GM06990 (cell line): ENCODE measurements at regions not wholly inside any gene's neighbourhood (a gene's known extent, or its start where the extent isn't known, plus 50 kb on each side); places are given as distances from the start of the nearest gene placed in this dataset.

Experiments used
- DNase-seq: peaks from one replicate; pipeline ENCODE4 v3.0.0-alpha.2; 2011; ENCODE audit not compliant: insufficient read length; ENCODE audit errors: extremely low read depth
- H3K27me3 ChIP-seq: replicated peaks from 2 replicates; pipeline ENCODE4 v1.6.0; 2011; ENCODE audit warnings: low read length; ENCODE audit not compliant: control insufficient read depth, insufficient read depth
- H3K36me3 ChIP-seq: 2 replicates; pipeline ENCODE4 v1.5.1; 2011; ENCODE audit warnings: low read length; ENCODE audit not compliant: control insufficient read depth, insufficient read depth
- H3K4me3 ChIP-seq: replicated peaks from 2 replicates; pipeline ENCODE4 v1.5.1; 2011; ENCODE audit warnings: low read depth, mild to moderate bottlenecking, control low read depth, low read length
- TF ChIP-seq, protein P1 (sequence below): IDR thresholded peaks from 2 replicates; pipeline ENCODE4 v1.5.1; 2011; ENCODE audit warnings: low read length, control low read depth, mild to moderate bottlenecking, inconsistent platforms; ENCODE audit not compliant: insufficient read depth, poor library complexity, severe bottlenecking

DNA sequence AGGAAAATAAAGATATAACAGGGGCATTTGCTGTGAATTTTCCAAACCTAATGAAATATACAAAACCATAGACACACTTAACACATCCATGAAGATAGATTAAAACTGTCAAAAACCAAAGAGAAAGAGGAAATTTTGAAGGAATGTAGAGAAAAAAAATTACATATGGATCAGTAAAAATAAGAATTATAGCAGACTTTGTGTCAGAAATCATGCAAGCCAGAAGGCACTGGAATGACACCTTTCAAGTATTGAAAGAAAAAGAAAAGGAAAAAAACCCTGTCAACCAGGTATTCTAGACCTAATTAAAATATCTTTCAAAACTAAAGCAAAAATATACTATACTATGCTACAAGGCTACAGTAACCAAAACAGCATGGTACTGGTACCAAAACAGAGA is 125.8 kb upstream of the PALMD start:
- Histone ChIP-seq H3K27me3 (no peaks in the 10 kb centered on the region), H3K36me3 (no peaks in the 10 kb centered on the region), H3K4me3 (no peak overlapping the region)
- TF ChIP-seq, protein P1, sequence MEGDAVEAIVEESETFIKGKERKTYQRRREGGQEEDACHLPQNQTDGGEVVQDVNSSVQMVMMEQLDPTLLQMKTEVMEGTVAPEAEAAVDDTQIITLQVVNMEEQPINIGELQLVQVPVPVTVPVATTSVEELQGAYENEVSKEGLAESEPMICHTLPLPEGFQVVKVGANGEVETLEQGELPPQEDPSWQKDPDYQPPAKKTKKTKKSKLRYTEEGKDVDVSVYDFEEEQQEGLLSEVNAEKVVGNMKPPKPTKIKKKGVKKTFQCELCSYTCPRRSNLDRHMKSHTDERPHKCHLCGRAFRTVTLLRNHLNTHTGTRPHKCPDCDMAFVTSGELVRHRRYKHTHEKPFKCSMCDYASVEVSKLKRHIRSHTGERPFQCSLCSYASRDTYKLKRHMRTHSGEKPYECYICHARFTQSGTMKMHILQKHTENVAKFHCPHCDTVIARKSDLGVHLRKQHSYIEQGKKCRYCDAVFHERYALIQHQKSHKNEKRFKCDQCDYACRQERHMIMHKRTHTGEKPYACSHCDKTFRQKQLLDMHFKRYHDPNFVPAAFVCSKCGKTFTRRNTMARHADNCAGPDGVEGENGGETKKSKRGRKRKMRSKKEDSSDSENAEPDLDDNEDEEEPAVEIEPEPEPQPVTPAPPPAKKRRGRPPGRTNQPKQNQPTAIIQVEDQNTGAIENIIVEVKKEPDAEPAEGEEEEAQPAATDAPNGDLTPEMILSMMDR = no peak
- no peak for DNase-seq

DNA sequence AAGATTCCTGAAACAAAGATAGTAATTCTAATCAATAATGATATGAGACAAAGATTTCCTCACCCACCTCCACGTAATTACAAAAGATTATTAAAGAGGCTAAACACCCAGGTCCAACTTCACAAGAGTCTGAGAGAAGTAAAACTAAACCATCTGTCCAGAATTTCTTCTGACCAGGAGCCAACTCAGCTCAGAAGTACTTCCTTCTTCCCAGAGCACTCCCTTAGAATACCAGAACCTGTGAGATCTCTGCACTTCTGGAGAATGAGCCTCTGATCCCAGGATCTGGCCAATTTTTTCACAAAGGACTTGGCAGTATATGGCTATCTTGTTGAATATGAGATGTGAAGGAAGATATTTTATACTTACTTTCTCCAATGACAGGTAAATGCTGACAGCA is 120.6 kb upstream of the PALMD start:
- no peak overlapping the region for H3K4me3 ChIP-seq
- no peak for DNase-seq
- TF ChIP-seq, protein P1 = no peak
- H3K36me3 ChIP-seq = no peaks in the 10 kb centered on the region
- no peaks in the 10 kb centered on the region for H3K27me3 ChIP-seq

GRCh38 chr1:99527078-99527477 is 118.8 kb upstream of the PALMD start:
- no peaks in the 10 kb centered on the region for H3K27me3 ChIP-seq
- no peak overlapping the region for H3K4me3 ChIP-seq
- TF ChIP-seq, protein P1 = peak; percentile 18
- no peak for DNase-seq
- H3K36me3 ChIP-seq = no peaks in the 10 kb centered on the region

DNA sequence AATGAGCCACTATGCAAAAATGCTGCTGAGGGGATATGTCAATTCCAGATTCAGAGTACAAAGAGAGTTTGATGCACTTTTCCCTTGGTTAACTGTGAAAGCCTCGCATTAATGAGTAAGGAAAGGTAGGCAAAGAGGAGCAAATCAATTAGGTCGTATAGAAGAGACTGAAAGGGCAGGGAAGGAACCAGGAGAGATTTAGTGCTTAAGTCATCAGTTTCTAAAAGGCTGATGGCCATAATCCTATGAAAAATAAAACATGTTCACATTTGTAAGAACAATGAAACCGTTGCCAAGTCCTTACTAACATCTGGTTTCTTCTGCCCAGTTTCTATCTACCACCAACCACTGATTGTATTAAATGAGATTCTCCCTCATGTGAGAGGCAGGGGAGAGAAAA is 118.4 kb upstream of the PALMD start:
- no peak for DNase-seq
- TF ChIP-seq, protein P1 = no peak
- H3K36me3 ChIP-seq = no peaks in the 10 kb centered on the region
- no peak overlapping the region for H3K4me3 ChIP-seq
- H3K27me3 ChIP-seq = no peaks in the 10 kb centered on the region

DNA sequence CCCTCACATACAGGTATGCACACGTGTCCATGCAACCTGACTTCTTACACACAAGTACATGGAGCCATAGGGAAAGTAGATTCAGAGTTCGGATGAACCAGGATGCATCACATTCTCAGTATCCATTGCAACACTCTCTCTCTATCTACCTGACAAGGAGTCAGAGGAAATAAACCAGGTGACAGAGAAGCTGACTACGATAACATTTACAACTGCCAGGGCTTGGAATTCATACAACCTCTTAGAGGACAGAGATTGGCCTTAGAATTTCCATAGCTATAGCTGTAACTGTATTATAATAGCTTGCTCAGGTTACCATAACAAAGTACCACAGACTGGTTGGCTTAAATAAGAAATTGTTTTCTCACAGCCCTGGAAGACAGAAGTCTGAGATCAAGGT is 116.9 kb upstream of the PALMD start:
- no peak for DNase-seq
- Histone ChIP-seq H3K4me3 (no peak overlapping the region), H3K27me3 (no peaks in the 10 kb centered on the region), H3K36me3 (no peaks in the 10 kb centered on the region)
- TF ChIP-seq, protein P1 = no peak

DNA sequence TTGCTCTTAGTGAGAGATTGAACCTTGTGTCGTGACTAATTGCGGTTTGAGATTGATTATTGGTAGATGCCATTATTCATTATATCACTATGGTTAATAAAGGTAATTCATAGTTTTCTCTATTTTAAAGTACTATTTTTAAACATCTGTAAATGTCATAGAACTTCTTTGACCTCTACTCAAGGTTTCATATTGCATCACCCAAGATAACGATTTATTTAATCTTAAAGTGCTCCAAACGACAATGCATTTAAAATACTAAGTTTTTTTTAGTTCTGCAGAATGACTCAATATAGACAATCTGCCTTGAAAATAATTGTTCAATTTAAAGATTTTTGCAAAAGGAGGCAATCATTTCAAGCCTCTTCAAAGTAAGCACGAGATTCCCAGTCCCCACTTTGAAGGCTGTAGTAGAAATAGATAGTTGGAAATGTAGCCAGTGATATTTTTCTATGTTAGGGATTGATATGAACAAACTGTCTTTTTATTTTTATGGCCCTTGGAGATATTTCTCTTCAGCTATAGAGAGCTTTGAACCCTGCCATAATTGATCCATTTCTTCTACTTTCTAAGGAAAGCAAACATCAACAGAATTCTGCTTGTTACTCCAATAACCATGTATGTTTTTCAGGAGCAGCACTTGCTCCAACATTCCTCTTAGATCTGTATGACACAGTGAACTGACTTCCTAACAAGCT is 114.2 kb upstream of the PALMD start:
- TF ChIP-seq, protein P1 = no peak
- H3K36me3 ChIP-seq = no peaks in the 10 kb centered on the region
- no peak overlapping the region for H3K4me3 ChIP-seq
- DNase-seq = no peak
- no peaks in the 10 kb centered on the region for H3K27me3 ChIP-seq
